ENCODE measurements at regions not wholly inside any gene's neighbourhood (a gene's known extent, or its start where the extent isn't known, plus 50 kb on each side); places are given as distances from the start of the nearest gene placed in this dataset.

DNA sequence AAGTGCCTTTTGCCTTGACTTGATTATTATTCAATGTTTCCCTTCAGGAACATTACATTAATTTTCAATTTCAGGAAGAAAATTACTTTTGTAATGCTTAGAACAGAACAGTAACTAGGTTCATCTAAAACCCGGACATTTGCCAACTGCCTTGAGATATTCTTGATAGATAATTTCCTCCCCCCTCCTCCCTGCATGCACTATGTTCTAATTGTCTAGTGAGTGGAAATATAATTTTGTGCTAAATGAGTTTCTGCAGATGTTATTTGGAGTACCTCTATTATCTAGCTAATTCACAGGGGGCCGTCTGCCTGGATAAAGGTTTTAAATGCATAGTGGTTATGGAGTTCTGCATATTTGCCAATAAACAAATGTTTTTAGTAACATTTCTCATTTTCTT is 200.3 kb upstream of the SLC39A10 start:
- no peak for TF ChIP-seq EZH2phosphoT487 (IDR thresholded peaks at IDR 0.05; ENCODE audit: low read depth, severe bottlenecking, unreplicated experiment)
- no peak for TF ChIP-seq EZH2 (IDR thresholded peaks at IDR 0.05; ENCODE audit: borderline replicate concordance)
- TF ChIP-seq CTCF (IDR thresholded peaks at IDR 0.05; ENCODE audit: poor library complexity) = no peak
- H3K4me2 ChIP-seq = no peak overlapping the region
- 83% methylated on average over 2 of the region's 2 CpGs for WGBS (ENCODE audit: low lambda C conversion rate, missing lambda C conversion rate)

DNA sequence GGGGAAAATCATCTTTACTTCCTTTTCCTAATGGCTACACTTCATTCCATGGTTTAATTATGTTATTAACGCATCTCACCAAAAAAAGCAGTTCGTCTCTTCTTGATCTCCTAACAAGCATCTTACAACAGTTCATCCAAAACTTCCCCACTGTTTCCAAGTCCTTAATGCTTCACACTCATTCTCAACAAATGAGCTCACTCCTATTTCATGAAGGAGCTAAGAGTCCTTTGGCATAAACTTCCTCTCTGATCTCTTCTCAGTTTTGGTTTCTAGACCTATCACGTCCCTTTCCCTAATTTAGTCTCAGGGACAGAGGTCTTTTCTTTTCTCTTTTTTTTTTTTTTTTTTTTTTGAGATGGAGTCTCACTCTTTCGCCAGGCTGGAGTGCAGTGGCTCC is 205.9 kb upstream of the SLC39A10 start:
- Histone ChIP-seq H3K4me3 (no peak overlapping the region), H3K4me2 (no peak overlapping the region), H3K27me3 (no peaks in the 10 kb centered on the region), H3K36me3 (replicated peaks; ENCODE audit: insufficient read depth, low read depth) (no peaks in the 10 kb centered on the region), H4K20me1 (ENCODE audit: insufficient read depth, poor library complexity, severe bottlenecking) (no peaks in the 10 kb centered on the region), H3K9me3 (ENCODE audit: low read depth) (no peaks in the 10 kb centered on the region), H2AFZ (no peak overlapping the region), H3K79me2 (no peaks in the 10 kb centered on the region), H3K27ac (no peak overlapping the region), H3K9me2 (replicated peaks; ENCODE audit: insufficient read depth) (no peaks in the 10 kb centered on the region), H3K4me1 (ENCODE audit: insufficient read depth) (no peaks in the 10 kb centered on the region)
- DNase-seq (ENCODE audit: low spot score) = no peak
- TF ChIP-seq CTCF (IDR thresholded peaks at IDR 0.05; ENCODE audit: poor library complexity) (no peak), EZH2 (IDR thresholded peaks at IDR 0.05; ENCODE audit: borderline replicate concordance) (no peak), EZH2phosphoT487 (IDR thresholded peaks at IDR 0.05; ENCODE audit: low read depth, severe bottlenecking, unreplicated experiment) (no peak)
- 83% methylated on average over 4 of the region's 4 CpGs for WGBS (ENCODE audit: low lambda C conversion rate, missing lambda C conversion rate)

More for the DNA sequence above, 200.3 kb upstream of the SLC39A10 start:
- no peak overlapping the region for H3K27ac ChIP-seq
- H3K9me3 ChIP-seq (ENCODE audit: low read depth) = no peaks in the 10 kb centered on the region
- no peak overlapping the region for H3K4me3 ChIP-seq
- no peaks in the 10 kb centered on the region for H3K36me3 ChIP-seq (replicated peaks; ENCODE audit: insufficient read depth, low read depth)
- no peaks in the 10 kb centered on the region for H3K79me2 ChIP-seq
- no peaks in the 10 kb centered on the region for H3K4me1 ChIP-seq (ENCODE audit: insufficient read depth)
- no peaks in the 10 kb centered on the region for H4K20me1 ChIP-seq (ENCODE audit: insufficient read depth, poor library complexity, severe bottlenecking)
- no peak overlapping the region for H2AFZ ChIP-seq
- H3K9me2 ChIP-seq (replicated peaks; ENCODE audit: insufficient read depth) = no peaks in the 10 kb centered on the region
- DNase-seq (ENCODE audit: low spot score) = no peak
- H3K27me3 ChIP-seq = no peaks in the 10 kb centered on the region

GRCh38 chr2:195450552-195451113 is 206.4 kb upstream of the SLC39A10 start:
- TF ChIP-seq EZH2 (IDR thresholded peaks at IDR 0.05; ENCODE audit: borderline replicate concordance) (no peak), CTCF (IDR thresholded peaks at IDR 0.05; ENCODE audit: poor library complexity) (no peak), EZH2phosphoT487 (IDR thresholded peaks at IDR 0.05; ENCODE audit: low read depth, severe bottlenecking, unreplicated experiment) (no peak)
- Histone ChIP-seq H3K27me3 (no peaks in the 10 kb centered on the region), H3K36me3 (replicated peaks; ENCODE audit: insufficient read depth, low read depth) (no peaks in the 10 kb centered on the region), H3K4me3 (no peak overlapping the region), H3K79me2 (no peaks in the 10 kb centered on the region), H4K20me1 (ENCODE audit: insufficient read depth, poor library complexity, severe bottlenecking) (no peaks in the 10 kb centered on the region), H3K27ac (no peak overlapping the region), H3K4me1 (ENCODE audit: insufficient read depth) (no peaks in the 10 kb centered on the region), H2AFZ (no peak overlapping the region), H3K9me3 (ENCODE audit: low read depth) (no peaks in the 10 kb centered on the region), H3K9me2 (replicated peaks; ENCODE audit: insufficient read depth) (no peaks in the 10 kb centered on the region), H3K4me2 (no peak overlapping the region)
- 64% methylated on average over 3 of the region's 3 CpGs for WGBS (ENCODE audit: low lambda C conversion rate, missing lambda C conversion rate)
- no peak for DNase-seq (ENCODE audit: low spot score)

Data from hepatocyte (in vitro differentiated cells).